Stimulated activated CD4-positive, alpha-beta T cell treated with anti-CD3 and anti-CD28 coated beads, Interleukin-12 subunit alpha, Interleukin-12 subunit beta, amount 100 ng/mL, for 48 hours (primary cell): ENCODE measurements at regions not wholly inside any gene's neighbourhood (a gene's known extent, or its start where the extent isn't known, plus 50 kb on each side); places are given as distances from the start of the nearest gene placed in this dataset.
"Not testable (repeated sequence)": the region's sequence is repeated elsewhere in the genome, so short reads cannot be mapped to it uniquely, and the experiment has no call there.

Source experiments
- DNase-seq, 3 donors: peaks; one replicate each; pipeline ENCODE4 v3.0.0-alpha.2; 2020; ENCODE audit warnings: low read depth in 2 of 3, low spot score in 1 of 3

DNA sequence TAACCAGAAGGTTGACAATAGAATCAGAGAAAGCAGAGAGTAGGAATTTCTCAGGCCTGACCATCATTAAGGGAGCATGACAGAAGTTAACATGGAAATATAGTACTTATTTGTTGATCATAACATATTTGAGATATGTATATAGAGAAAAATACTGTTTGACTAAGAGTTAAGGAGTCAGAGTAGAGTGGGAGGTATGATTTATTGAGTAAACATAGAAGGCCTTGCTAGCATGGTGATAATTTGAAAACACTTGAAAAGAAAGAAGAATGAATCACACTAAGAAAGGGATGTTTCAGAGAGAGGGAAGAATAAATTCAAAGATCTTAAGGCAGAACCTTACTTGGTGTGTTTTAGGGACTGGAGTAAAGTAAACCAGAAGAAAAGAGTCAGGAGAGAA, 437.2 kb upstream of the TECRL start:
- DNase-seq: no peak

DNA sequence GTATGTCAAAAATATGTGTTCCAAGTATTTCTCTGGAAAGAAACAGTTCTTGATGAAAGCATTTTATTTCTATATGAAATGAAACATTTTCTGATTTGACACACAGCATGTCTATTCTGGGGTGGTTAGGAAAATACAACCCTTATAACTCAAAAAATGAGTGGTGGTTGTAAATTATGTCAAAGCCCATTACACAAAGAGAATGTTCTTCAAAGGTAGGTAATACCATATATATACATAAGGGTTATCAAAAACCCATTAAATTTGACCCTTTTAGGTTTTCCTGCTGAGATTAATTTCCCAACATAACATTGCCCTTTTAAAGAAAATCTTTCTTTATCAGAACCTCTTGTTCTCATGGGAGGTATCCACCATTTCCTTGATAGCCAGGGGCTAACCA, 420.5 kb upstream of the TECRL start:
- no peak for DNase-seq

DNA sequence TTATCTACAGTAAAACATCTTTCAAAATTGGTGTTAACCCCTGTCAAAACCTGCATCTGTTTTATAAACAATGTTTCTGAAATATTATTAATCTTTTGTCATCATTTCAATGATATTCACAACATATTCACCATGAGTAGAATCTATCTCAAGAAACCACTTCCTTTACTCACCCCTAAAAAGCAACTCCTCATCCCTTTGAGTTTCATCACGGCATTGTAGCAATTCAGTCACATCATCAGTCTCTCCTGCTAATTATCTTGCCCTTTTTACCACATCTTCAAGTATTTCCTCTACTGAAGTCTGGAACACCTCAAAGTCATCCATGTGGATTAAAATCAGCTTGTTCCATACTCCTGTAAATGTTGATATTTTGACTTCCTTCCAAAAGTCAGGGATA, 415.3 kb upstream of the TECRL start:
- no peak for DNase-seq

DNA sequence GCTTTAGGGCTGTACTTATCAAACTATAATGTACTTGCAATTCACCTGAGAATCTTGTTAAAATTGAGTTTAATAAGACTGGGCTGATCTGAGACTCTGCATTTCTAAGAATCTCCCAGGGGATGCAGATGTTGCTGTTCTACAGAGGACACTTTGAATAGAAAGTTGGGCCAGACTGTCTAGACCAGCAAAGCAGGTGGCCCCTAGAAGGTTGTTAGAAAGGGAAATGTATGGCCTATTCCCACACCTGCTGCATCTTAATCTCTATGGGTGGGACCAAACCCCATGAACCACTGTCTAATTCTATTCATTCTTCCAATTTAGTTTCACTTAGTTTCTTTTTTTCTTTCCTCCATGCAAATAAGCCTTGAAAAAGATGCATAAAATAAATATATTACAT, 413.2 kb upstream of the TECRL start:
- no peak for DNase-seq

DNA sequence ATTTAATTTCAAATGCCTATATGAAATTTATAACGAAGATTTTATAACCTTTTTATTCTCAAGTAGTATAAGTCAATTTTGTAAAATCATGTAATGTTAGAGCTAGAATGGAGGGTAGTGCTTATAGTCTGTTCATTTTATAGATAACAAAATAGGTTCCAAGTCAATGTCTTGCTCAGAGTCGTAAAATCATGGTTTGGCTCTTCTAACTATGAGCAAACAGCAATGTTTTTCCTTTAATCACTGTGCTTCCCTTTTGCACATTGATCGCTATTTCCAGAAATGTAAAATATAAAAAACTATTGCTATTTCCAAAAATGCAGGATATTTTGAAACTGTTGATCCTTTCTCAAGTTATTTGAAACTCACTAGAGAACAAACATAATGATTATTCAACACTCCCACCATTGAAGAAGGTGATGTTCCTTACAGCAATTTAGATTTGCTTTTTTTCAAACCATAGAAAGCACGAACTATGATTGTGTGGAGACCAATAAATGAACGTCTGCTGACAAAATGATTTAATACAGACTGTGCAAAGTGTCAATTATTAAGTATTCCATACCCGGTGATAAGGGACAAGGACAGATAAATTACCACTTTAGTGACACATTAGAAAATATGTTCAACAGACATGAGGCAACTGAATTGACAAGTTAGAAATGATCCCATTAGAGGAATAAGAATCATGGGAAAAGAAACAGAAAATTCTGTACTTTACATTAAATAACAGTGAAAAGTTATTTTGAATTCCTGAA, 412.1 kb upstream of the TECRL start:
- DNase-seq: no peak

DNA sequence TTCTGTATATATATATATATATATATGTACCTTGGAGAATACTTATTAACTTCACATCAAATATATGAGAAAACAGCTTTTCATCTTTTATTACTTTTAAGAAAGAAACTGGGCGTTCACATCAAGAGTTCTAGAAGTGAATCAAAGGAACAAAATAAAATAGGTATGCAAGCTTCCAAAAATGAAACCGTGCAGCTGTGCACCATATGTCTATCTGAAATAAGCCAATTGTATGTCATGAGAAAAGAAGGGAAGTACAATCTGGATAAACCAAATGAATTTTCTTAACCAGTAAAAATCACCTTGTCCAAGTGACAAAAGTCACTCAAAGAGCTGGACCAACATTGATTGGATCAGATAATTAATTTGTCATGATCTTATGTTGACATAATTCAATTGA, 405.4 kb upstream of the TECRL start:
- no peak for DNase-seq

DNA sequence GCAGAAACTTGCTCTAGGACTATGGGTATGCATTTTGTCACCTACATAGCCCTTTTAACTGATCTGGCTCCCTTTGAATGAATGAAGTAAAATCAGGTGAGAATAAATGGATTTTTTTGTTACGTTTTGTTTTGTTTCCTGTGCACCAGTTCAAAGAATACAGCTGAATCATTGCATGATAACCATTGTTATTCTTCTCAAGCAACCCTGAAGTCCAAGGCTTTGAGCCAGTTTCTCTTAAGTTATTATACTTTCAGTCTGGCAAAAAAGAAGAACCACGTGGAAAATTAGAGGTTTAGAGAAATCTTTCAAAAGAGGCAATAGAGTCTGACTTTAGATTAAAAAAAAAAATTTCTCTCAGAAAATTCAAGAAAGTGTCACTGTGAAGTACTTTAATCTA, 398.6 kb upstream of the TECRL start:
- DNase-seq: no peak

DNA sequence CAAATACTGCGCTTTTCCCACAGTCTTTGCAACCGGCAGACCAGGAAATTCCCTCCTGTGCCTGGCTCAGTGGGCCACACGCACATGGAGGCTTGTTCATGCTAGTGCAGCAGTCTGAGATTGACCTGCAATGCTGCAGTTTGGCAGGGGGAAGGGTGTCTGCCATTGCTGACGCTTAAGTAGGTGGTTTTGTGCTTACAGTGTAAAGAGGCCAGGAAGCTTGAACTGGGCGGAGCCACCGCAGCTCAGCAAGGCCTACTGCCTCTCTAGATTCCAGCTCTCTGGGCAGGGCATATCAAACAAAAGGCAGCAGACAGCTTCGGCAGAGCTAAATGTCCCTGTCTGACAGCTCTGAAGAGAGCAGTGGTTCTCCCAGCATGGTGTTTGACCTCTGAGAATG, 390.5 kb upstream of the TECRL start:
- DNase-seq: no peak

DNA sequence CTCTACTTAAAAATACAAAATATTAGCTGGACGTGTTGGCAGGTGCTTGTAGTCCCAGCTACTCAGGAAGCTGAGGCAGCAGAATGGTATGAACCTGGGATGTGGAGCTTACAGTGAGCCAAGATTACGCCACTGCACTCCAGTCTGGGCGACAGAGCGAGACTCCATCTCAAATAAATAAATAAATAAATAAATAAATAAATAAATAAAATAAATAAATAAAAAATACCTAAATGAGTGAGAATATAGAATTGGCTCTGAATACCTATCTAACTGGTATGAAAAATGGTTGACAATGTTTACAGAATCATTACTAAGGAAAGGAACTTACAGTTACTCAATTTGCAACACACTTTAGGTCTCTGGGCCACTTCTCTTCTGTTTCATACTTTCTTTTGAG, 389.6 kb upstream of the TECRL start:
- DNase-seq: not testable (repeated sequence)

DNA sequence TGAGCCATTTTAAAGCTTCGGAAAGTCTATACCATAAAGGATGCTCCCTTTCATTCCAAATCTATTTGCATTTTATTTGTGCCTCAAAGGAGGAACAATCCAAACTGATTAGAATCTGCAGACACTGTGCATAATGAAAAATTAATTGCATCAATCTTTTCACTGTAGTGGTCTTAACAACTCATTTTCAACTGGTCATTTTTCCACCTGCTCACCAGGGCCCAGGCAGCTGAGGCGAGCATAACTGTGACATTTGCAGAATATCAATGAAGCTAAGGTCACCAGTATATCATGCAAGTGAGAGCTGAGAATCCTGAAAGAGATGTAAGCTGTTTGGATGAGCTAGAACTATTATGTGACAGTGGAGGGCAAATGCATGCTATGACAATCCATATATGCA, 387.3 kb upstream of the TECRL start:
- DNase-seq: no peak

DNA sequence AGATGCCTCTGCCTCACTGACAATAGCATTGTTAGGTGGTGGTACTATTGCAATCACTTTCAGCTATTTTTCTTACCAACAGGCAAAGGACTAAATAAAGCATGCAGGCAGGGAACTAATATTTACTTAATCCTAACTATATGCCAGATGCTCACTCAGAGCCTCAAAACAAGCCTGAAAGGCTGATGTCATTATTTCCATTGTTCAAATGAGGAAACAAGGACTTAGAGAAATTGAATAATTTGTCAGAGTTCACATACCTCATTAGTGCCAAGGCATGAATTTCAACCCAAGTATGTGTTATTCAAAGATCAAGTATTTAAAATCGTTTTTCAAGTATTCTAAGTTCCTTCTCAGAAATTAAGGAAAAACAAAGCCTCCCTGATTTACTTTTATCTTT, 374.9 kb upstream of the TECRL start:
- DNase-seq: no peak

DNA sequence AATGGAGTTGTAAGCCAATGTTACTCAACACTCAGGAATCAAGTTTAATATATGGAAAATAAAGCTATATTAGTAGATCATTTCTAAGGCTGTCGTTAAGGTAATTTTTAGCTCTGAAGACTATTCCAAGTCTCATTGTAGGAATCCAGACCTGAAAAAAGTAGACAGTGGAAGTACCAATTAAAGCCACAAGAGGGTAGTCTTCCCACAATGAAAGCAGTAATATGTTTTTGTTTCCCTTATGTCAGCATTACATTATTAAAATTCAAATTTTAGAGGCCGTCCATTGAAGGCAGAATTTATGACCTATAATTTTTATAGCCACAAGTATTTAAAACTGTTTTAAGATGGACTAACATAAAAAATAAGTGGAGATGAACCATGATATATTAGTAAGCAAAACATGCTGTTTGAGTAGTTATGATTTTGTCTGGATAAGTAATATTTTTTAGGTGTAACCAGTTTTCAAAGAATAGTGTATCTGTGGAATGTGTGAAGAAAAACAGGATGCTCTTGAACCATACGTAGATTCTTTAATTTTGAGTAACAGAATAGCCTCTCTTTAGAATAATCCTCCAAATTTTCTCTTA, 372.6 kb upstream of the TECRL start:
- DNase-seq: peak in 1 of 3 donors; percentile 0

DNA sequence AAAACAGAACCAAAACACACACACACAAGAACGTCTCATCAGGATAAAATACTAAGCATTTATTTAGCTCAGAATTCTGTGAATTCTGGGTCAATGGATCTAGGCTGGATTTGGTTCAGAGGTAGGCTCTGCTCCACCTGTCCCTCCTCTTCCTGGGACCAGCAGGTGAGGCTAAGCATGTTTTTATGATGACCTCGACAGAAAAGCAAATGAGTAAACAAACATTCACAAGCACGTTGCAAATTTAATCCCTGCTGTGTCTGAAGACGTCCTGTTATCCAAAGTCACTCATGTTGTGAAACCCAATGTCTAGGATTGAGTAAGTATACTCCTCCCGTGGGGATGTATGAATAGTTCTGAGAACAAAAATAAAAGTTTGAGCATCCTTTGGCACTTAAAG, 371.4 kb upstream of the TECRL start:
- no peak for DNase-seq

DNA sequence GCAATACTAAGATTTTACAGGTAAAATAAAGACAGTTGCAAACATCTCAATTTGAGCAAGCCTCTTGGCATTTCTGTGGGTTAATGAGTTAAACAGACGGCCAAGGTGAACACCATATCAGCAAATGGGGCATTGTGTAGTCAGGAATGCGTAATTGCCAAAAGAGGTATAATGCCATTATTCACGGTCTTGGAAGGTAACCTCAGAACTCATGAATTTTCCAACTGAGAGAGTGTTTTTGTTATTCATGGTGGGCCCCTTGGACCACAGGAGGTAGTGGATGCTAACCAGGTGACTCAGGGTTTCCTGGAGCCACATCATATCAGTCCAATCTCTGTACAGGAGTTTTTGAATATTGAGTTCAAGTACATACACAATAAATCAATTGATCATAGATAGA, 368.0 kb upstream of the TECRL start:
- DNase-seq: no peak

DNA sequence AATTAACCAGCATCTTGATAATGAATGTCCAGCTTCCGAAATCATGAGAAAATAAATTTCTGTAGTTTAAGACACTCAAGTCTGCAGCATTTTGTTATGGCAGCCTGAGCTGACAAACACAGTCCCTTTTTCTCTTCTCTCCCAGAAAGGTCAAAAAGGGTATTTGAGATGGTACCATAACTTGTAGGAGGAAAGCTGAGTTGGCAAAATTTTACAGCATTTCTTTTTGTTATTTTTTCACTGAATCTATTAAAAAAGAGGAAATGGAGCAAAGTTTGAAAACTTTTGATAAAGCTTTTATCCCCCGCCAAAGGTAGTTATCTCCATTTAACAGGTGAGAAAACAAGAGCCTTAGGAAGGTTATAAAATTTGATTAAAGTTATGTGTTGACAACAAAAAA, 367.6 kb upstream of the TECRL start:
- no peak for DNase-seq

DNA sequence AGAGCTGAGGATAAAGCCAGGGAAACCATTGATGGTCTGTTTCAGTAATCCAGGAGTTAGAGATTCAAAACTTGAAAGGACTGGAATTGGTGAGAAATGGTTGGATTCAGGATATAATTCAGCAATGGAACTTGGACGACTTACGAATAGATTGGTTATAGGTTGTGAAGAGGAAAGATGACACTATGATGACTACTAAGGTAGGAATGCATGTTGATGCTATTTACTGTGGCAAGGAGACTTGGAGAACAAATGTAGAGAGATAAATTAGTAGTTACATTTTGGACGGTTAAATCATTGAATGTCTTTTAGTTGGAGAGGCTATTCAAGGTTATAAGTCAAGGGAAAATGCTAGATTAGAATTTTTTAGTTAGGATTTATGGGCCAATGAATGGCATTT, 365.4 kb upstream of the TECRL start:
- no peak for DNase-seq

DNA sequence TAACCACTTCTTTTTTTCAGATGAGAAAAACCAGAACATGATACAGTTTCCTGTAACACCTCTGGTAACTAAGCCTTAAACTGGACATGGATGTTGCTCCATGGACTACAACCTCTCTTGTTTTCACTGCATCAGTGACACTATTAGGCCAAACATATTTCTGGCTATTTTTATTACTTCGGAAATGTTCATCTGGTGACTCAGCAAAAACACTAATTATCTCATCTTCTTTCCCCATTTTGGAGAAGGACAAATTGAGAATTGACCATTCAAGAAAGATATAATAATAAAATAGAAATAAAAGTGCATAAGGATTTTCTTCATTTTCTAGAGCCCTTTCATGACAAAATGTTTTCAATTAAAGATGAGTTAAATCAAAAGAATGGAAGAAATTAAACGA, 361.9 kb upstream of the TECRL start:
- DNase-seq: no peak

DNA sequence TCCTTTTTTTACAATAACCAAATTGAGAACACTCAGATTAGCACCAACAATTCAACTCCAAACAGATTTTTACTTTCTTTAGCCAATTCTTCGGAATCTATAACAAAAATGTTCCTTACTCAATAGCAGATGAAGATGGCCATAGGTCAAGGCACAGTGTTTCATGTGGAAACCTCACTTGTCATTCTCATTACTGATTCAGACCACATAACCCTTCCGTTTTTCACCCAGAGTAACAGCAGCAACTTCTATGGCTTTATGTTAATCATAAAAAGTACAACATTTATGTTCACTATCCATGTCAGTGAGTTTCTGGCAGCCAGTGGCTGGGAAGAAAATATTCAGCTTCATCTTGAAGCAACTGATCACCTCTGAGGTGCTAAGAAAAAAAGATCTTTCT, 358.3 kb upstream of the TECRL start:
- no peak for DNase-seq

DNA sequence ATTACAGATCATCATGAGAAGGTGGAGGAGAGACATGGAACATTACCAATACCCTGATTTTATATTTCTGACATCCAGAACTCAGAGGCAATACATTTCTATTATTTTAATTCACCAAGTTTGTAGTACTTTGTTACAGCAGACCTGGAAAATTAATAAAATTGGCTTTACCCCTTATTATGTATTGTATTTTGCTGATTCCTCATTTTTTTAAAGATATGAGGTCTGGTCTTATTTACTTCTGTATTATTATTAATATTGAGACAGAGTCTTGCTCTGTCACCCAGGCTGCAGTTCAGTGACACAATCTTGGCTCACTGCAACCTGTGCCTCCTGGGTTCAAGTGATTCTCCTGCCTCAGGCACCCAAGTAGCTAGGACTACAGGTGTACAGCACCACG, 357.3 kb upstream of the TECRL start:
- no peak for DNase-seq

DNA sequence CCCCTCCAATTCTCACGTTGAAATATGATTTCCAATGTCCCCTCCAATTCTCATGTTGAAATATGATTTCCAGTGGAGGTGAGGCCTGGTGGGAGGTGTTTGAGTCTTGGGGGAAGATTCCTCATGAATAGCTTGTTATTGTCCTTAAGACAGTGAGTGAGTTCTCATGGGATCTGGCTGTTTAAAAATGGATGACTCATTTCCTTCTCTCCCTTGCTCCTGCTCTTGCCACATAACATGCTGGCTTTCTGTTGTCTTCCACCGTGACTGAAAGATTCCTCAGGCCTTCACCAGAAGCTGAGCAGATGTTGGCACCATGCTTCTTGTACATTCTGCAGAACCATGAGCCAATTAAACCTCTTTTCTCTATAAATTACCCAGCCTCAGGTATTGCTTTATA, 346.8 kb upstream of the TECRL start:
- no peak for DNase-seq

DNA sequence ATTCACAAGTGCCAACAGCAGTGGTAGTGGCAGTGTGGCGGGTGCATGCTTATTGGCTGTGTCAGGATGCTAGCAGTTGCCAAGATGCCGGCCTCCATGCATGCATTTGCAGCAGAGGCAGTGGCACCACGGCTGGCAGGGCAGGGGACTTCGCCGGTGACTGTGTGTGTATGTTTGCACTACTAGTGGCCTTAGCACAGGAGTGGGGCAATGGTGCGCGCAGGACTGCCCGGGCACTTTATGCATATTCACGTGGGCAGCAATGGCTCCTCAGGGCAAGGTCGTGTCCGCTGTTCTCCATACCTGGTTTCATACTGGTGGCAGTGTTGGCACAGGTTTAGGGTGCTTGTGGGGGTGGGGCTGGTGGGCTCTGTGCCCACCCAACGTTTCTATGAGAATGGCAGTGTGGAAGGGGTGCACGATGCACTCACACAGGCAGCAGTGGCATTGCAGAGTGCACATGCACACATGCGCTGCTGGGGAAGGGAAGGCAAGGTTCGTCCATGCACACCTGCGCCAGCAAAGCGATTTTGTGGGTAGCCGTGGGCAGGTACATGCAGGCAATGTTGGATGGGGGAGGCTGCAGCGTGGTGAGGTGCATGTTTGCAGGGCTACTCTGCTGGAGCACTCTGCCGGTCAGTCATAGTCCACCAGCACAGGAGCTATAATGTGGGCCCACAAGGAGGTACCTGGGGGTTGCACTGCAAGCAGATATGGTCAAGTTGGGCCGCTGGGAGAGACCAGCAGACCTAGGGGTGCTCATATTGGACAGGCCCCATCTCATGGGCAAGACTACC, 338.9 kb upstream of the TECRL start:
- DNase-seq: no peak

DNA sequence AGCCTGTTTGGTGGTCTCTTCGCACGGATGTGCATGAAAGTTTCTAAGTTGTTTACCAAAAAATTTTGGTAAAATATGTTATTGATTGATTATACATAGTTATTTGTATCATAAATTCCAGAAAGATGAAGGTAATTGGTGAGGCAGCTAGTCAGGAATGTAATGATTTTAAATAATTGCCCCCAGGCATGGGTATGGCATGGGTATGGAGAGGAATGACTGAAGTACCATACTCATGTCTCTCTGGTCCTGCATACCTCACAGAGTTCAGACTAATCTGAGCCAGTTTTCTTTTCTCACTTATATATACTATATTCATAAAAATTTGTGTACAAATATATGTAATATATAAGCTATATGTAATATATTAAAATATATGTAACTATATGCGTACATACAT, 329.0 kb upstream of the TECRL start:
- DNase-seq: no peak

DNA sequence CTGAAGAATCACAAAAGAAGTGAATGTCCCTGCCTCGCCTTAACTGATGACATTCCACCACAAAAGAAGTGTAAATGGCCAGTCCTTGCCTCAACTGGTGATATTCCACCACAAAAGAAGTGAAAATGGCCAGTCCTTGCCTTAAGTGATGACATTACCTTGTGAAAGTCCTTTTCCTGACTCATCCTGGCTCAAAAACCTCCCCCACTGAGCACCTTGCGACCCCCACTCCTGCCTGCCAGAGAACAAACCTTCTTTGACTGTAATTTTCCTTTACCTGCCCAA, 328.5 kb upstream of the TECRL start:
- not testable (repeated sequence) for DNase-seq
